Lower leg skin (tissue), 4 donors: ENCODE measurements at regions not wholly inside any gene's neighbourhood (a gene's known extent, or its start where the extent isn't known, plus 50 kb on each side); places are given as distances from the start of the nearest gene placed in this dataset.

Experiments used
- DNase-seq, 2 donors: peaks; one replicate each; pipeline ENCODE4 v3.0.0-alpha.2; 2019; ENCODE audit warnings: low spot score in 2 of 2
- H3K4me3 ChIP-seq: fragments of 200-600 bp; sonication (generic); 2 replicates; pipeline ENCODE4 v1.5.1; 2017; ENCODE audit warnings: mild to moderate bottlenecking, low read depth; ENCODE audit not compliant: poor library complexity, severe bottlenecking
- CTCF ChIP-seq, 3 donors: fragments of 450-650 bp; IDR thresholded peaks; one replicate each; pipeline ENCODE4 v1.5.1; 2016; ENCODE audit warnings: antibody characterized with exemption in 3 of 3, mild to moderate bottlenecking in 3 of 3, moderate library complexity in 2 of 3
- POLR2A ChIP-seq, 2 donors: fragments of 450-650 bp; IDR thresholded peaks; one replicate each; pipeline ENCODE4 v1.6.1; 2016 to 2017; ENCODE audit warnings: antibody characterized with exemption in 2 of 2, mild to moderate bottlenecking in 1 of 2, moderate library complexity in 1 of 2
- WGBS, 2 donors: methylation state at CpG; one replicate each; pipeline ENCODE4 v1.1.5; 2018; 5-methylcytosine and 5-hydroxymethylcytosine counted together
- intact Hi-C: fragments of 100-400 bp; cut with DNase I; formaldehyde crosslinking; loops from one replicate; pipeline ENCODE4 v1.15.0; 2023; ENCODE audit warnings: low total_unique reads

GRCh38 chr11:79678780-79679452 is 238.1 kb upstream of the TENM4 start:
- no peak overlapping the region for H3K4me3 ChIP-seq
- intact Hi-C loops = no loop called here
- no peak for TF ChIP-seq POLR2A (IDR thresholded peaks at IDR 0.05)
- no peak for TF ChIP-seq CTCF (IDR thresholded peaks at IDR 0.05)
- 20 to 27% methylated on average over 5 of the region's 5 CpGs for WGBS, 2 donors
- no peak for DNase-seq

GRCh38 chr11:79676396-79676795 is 235.6 kb upstream of the TENM4 start:
- WGBS, 2 donors = 39 to 49% methylated on average over 2 of the region's 2 CpGs
- DNase-seq = no peak
- no peak overlapping the region for H3K4me3 ChIP-seq
- intact Hi-C loops = no loop called here
- TF ChIP-seq POLR2A (IDR thresholded peaks at IDR 0.05) = no peak
- TF ChIP-seq CTCF (IDR thresholded peaks at IDR 0.05) = no peak

GRCh38 chr11:79675081-79675480 is 234.3 kb upstream of the TENM4 start:
- TF ChIP-seq CTCF (IDR thresholded peaks at IDR 0.05) (no peak), POLR2A (IDR thresholded peaks at IDR 0.05) (no peak)
- no peak for DNase-seq
- H3K4me3 ChIP-seq = no peak overlapping the region
- intact Hi-C loops = no loop called here
- 58 to 65% methylated on average over 2 of the region's 2 CpGs for WGBS, 2 donors

GRCh38 chr11:79672786-79673185 is 232.0 kb upstream of the TENM4 start:
- TF ChIP-seq POLR2A (IDR thresholded peaks at IDR 0.05) (no peak), CTCF (IDR thresholded peaks at IDR 0.05) (no peak)
- intact Hi-C loops = no loop called here
- no peak overlapping the region for H3K4me3 ChIP-seq
- 73 to 92% methylated on average over 1 of the region's 1 CpG for WGBS, 2 donors
- no peak for DNase-seq

- DNase-seq = no peak
- 41 to 54% methylated on average over 3 of the region's 3 CpGs for WGBS, 2 donors
- intact Hi-C loops = no loop called here
These were observed 230.6 kb upstream of the TENM4 start for GRCh38 chr11:79671401-79671800.

More at GRCh38 chr11:79671401-79671800, 230.6 kb upstream of the TENM4 start:
- H3K4me3 ChIP-seq = no peak overlapping the region
- no peak for TF ChIP-seq POLR2A (IDR thresholded peaks at IDR 0.05)
- TF ChIP-seq CTCF (IDR thresholded peaks at IDR 0.05) = no peak
